Activated CD4-positive, alpha-beta T cell treated with anti-CD3 and anti-CD28 coated beads, Interleukin-2, amount 50 U/mL, for 16 hours (primary cell): ENCODE measurements at regions not wholly inside any gene's neighbourhood (a gene's known extent, or its start where the extent isn't known, plus 50 kb on each side); places are given as distances from the start of the nearest gene placed in this dataset.
"Not testable (repeated sequence)": the region's sequence is repeated elsewhere in the genome, so short reads cannot be mapped to it uniquely, and the experiment has no call there.

Experiments
- DNase-seq: peaks from one replicate; pipeline ENCODE4 v3.0.0-alpha.2; 2020

DNA sequence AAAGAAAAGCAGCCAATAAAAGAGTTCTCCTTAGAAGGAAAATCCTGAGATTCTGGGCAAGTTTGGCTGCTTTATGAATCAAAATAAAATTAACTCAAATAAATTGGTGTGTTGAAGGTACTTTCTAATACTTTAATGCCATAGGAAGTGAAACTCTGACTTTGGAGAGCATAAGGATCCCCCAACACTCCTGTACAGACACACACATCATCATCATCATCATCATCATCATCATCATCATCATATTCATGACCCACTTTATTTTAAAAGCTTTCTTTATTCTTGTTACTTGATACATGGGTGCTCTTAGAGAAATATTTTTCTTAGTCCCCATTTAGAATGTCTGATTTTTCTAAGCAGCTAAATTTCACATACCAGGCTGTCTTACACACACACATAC lies 283.1 kb upstream of the CYRIA start:
- DNase-seq, result no peak

DNA sequence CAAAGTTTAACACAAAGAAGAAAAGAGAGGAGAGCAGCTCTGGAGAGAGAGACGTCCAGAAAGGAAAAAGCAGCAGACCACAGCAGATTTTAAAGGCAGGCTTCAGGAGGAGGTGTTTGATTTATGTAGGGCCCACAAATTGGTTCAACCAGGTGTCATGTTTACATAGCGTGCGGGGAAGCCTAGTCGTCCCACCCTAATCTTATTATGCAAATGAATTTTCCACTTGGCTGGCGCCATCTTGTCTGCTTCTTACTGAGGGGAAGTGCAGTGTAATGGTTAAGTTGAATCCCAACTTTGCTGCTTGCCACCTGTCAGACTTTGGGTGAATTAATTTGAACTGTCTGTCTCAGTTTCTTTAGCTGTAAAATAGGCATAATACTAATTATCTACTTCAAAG lies 282.4 kb upstream of the CYRIA start:
- DNase-seq, result no peak

DNA sequence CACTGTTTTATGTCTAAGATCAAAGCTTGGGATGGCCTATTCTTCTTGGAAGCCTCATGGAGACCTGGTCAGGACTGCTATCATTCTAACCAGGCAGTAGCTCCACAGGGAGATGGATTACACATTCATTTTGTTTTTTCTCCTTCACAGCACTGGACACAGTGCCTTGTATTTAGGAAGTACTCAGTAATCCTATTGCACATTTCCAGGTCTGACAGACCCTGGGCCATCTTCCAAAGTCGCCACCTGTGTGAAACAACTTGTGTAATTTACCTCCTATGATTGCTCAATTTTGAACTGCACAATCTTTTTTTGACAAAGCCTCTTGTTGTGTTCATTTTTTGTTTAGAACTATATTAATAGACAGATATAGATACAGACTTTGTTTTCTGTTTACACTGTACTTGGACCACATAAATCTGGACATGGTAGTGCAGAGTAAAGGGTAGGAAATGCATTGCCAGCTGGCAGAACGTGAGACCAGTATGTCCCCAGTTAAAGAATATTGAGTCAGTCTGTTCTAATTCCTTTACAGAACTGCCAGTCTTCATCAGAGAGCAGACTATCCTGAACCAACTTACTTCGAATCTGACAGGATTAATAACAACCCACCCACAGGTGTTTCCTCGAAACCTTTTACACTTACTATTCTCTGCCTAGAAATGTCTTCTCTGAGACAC lies 277.8 kb upstream of the CYRIA start:
- DNase-seq, result no peak

DNA sequence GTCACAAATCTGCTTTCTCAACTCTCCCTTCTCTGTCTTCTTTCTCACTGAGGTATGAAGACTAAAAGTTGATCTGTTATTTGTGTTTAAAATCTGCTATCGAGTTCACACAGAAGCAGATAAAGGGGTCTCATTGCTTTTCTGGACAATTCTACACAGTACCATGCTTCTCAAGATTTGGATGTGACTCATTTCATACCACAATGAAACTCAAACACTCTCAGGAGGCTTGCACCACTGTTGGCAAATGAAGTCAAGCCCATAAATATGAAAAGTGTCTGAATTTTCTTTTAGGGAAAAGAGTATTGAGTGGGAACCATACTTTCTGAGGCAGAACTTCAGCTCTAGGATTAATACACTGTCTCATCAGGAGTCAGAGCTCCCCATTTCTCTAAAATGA lies 274.6 kb upstream of the CYRIA start:
- DNase-seq, result no peak

DNA sequence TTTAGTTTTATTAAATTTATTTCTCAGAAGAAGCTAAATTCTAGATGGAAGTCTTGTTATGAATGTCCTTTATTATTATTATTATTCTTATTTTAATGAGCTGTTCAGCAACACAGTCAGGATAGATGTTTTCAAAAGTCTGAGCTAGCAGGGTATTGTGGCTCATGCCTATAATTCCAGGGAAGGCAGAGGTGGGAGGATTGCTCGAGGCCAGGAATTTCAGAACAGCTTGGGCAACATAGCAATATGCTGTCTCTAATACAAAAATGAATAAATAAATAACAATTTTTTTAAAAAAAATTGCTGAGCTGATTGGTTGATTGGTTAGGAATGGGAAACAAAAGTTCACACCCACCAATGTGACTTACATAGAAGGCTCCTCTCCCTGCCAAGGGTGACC lies 274.1 kb upstream of the CYRIA start:
- no peak for DNase-seq

DNA sequence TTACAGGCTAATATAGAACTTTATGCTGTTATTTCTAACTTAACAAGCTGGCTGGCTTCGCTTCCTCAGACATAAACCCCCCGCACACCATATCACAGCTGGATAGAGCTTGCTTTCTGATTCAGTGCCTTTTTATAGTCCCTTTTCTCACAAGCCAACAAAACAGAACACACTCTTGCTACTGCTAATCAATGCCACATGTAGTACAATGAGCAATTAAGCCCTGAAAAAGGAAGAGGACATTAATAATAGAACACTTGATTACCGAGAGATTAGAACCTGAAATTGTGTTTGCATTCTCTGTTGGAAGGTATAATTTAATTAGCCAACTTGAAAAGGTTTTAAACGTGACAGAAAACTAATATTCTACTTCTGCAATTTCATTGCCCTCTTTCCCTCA lies 267.7 kb upstream of the CYRIA start:
- no peak for DNase-seq

DNA sequence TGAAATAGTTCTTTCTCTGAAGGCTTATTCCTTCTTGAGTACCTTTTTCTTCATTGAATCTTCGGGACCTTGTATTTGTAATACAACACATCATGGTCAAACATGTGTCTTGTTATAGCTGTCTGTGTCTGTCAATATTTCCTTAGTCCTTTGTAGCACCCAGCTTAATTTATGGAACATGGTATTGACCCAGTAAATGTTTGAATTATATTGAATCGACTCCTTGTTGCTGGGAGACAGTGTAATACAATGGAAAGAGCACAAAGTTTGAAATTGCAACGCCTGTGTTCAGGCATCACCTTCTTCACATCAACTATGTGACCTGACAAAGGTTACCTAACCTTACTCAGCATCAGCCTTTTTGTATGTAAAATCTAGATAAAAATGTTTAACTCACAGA lies 267.2 kb upstream of the CYRIA start:
- DNase-seq, result no peak

DNA sequence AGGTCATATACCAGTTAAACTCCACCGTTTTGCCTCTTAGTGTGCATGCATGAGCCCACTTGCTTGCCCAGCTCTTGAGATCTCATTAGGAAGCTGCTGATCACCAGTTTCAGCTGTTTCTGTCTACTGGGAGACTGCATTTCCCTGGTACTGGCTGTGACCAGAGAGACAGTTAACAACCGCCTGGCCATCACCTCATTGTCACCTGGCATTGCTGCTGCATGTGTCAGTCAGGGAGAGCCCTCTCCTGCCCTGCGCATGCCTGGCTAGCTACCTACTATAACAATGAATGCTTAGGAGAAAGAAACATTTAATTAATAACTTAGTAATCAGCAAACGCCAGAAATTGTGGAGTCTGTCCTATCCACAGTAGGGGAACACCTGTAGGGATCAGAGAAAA lies 265.8 kb upstream of the CYRIA start:
- no peak for DNase-seq

DNA sequence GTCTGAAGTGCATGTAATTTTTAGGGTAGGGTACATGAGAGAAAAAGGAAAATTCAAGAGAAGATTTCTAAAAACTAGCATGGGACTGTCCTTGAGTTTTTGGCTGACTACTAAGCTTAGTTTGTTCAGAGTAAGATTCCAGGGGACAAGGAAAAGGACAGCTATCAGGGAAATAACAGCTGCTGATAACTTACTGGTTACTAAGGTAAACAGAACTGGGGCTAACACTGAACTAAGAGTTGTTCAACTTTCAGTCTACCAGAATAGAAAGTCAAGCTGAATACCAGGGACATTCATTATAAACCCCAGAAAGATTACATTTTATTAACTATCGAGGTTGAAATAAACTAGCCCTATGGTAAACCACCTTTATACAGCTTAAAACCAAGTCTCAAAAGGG lies 261.8 kb upstream of the CYRIA start:
- DNase-seq, result no peak

DNA sequence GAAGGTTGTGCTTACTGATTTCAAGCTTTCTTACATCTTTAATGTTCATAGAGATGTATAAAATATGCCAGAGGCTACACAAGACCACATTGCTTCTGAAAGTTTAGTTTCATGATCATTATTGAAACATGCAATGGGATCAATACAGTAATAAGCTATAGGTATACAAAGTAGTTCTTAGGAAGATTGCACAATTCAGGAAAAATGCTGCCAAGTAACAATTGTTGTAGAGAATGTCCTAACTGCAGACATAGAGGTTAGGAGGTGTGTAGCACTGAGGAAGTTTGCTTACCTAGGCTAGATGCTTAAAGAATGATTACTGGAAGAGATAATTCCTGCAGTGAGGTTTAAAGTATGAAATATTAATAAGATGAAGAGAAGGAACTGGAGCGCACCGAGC lies 259.5 kb upstream of the CYRIA start:
- no peak for DNase-seq

DNA sequence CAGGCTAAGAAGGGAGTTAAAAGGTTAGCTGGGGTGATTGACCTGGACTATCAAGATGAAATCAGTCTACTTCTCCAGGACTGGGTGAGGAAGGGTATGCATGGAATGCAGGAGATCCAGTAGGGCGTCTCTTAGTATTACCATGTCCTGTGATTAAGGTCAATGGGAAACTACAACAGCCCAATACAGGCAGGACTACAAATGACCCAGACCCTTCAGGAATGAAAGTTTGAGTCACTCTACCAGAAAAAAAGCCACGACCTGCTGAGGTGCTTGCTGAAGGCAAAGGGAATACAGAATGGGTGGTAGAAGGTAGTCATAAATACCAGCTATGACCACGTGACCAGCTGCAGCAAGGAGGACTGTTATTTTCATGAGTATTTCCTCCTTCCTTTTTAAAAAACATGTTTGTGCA lies 249.7 kb upstream of the CYRIA start:
- not testable (repeated sequence) for DNase-seq

DNA sequence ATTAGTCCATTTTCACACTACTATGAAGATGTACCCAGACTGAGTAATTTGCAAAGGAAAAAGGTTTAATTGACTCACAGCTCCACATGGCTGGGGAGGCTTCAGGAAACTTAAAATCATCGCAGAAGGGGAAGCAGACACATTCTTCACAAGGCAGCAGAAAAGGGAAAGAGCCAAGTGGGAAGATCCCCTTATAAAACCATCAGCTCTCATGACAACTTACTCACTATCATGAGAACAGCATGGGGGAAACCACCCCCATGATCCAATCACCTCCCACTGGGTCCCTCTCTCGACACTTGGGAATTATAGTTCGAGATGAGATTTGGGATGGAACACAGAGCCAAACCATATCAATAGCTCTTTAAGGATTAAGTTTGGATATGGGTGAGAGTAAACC lies 246.1 kb upstream of the CYRIA start:
- DNase-seq, result no peak

DNA sequence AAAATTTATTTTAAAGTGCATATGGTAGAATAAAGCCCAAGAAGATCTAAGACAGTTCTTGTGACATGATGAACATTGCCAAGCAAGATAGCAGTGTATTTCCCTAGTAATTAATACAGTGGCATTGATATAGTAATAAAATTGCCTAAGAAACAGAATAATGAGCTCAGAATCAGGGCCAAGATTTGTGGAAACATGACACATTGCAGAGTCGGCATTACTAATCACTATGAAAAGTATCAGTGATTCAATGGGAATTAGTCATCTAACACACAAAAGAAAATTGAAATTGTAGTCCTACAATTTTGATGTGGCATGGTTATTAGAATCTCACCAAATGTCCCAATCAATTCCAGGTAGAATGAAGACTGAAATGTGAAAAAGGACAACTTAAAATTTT lies 243.0 kb upstream of the CYRIA start:
- DNase-seq, result no peak

DNA sequence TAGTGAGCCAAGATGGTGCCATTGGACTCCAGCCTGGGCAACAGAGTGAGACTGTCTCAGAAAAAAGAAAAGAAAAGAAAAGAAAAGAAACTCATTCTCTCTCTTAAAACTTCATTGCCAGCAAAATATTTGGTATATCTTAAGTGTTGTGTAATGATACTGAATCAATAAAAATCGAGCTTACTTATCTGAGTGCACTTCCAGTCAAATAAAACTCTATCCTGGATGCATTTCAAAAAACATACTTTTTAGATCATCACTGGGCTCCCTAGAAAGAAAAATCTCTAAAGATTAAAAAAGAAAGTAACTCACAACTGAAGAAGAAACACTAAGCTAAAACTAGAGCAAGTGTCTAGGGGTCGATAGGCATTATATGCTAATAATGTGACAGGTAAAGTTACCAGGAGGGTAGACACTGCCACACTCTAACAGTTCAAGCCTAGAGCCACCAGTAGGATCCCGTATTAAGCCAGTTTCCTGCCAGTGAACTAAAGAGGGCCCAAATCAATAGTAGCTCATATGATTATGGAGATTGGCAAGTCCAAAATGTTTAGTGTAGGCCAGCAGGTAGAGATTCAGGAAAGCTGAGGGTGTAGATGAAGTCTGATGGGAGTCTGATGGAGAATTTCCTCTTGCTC lies 242.1 kb upstream of the CYRIA start:
- DNase-seq, result no peak

DNA sequence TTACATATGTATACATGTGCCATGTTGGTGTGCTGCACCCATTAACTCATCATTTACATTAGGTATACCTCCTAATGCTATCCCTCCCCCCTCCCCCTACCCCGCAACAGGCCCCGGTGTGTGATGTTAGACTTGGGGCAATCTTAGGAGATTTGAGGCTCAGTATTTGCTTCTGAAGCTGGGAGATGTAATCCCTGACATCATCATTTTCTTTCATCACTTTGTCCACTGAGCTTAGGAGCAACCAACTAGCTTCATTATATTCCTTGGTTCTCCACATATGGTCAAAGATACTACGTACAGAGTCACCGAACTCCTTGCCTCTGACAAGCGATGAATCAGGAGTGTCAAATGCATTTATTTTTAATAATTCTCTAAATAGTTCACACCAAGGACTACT lies 239.7 kb upstream of the CYRIA start:
- not testable (repeated sequence) for DNase-seq

DNA sequence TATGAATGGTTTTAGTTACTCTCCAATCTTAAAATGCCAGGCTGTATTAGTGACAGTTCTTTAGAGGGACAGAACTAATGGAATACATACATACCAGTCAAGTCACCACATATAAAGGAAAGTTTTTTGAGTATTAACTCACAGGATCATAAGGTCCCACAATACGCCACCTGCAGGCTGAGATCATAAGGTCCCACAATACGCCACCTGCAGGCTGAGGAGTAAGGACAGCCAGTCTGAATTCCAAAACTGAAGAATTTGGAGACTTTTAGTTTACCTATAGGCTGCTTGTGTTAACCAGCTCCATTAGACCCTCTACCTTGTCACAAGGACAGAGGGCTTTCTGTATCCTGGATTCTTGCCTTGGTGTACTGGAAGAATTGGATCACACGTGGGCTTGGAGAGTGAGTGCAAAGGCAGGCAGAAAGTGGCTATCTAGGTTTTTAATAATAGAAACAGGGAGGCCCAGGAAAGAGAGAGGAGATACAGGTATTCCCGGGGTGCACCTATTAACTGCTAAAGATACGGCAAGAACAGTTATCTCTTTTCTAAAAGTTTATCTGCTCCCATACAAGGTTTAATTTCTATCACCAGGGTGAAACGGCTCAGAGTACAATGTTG lies 234.9 kb upstream of the CYRIA start:
- DNase-seq, result peak; percentile 7

DNA sequence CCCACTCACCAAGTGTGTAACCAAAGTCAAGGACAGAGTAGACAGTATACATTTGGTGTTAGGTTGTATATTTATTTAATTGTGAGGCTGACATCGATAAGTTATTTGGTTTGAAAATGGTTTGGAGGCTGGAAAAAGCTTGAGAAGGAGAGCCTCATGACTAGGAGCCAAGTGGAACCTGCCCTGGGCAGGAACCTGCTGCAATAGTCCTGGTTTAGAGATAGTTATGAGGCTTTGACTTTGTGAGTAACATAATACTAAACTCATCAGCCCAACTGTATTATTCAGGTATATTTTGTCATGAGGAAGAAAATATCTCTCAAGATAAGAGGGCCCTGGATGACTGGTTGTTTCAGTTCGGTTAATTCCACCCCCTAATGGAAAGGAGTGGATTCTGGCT lies 234.3 kb upstream of the CYRIA start:
- no peak for DNase-seq

DNA sequence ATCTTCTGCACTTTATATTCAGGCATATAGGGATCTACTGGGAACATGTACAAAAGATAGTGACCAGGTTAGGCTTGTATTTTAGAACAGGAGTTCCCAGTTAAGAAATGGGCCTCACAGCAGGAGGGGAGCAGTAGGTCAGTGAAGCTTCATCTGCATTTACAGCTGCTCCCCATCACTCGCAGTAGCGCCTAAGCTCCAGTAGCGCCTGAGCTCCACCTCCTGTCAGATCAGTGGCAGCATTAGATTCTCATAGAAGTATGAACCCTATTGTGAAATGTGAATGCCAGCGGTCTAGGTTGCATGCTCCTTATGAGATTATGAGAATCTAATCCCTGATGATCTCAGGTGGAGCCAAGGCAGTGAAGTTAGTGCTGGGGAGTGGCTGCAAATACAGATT lies 224.4 kb upstream of the CYRIA start:
- DNase-seq, result no peak

DNA sequence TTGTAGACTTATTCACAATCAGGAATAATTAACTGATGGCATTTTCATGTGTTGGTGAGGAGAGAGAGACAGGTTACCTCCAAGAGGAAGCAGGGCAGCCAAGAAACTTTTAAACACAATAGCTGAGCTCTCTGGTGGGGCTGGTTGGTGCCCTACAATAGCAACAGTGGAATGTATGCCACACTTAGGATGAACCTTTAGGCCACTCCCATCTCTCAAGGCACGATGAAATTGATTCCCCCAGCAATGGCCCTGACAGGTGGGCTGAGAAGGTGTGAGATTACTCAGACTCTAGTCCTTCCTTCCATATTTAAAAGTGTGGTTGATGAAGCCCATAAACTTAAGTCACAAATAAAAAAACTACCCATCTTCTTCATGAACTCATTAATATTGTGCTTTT lies 219.4 kb upstream of the CYRIA start:
- DNase-seq, result no peak

DNA sequence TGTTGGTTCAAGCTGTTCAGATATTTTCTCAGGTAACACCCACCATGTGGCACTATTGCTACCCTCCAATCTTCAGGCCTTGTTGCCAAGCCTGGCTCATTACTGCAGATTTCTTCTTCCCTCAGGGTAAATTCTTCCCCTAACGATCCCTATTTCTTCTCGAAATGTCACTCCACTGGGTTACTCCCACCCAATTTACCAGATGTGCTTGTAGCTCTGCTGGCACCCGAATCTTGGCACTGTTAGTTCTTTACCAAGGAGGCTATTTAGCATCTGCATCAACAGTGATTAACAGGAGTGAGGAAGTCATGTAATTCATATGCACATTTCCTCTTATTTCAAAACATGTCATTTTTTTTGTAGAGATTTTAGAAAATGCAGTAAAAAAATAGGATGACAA lies 217.1 kb upstream of the CYRIA start:
- no peak for DNase-seq

DNA sequence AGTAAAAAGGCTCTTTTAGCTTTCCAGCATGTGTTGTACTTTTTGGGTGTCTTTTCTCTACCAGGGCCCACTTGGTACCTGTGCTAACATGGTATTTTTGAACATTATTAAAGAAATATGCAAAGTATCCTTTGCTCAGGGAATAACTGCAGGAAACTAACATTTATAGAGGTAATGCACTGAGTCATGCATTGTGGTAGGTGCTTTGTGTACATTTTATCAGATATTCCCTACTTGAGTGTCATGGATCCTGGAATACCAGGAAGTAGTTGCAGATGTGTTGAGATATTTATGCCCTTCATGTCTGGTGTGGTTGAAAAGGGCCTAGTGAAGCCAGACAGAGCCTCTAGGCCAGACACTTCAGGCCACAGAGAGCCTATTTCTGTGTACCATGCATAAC lies 215.5 kb upstream of the CYRIA start:
- no peak for DNase-seq

DNA sequence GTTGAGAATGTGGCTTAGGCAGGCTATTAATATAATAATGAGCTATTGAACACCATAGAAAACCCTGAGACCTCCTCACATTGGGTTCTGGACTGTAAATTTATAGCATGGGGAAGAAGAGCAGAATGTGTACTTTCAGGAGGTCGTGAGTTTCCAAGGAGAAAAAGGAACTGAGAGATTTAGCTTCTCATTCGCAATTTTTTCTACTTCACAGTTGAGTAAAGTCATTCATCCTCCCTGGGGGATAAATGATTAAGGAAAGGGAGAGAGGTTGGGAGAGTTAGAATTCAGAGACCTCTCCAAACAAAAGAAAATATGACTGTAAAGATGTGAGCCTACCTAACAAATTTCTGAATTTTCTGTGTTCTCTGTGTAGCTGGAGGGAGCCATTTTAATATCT lies 205.8 kb upstream of the CYRIA start:
- DNase-seq, result no peak

DNA sequence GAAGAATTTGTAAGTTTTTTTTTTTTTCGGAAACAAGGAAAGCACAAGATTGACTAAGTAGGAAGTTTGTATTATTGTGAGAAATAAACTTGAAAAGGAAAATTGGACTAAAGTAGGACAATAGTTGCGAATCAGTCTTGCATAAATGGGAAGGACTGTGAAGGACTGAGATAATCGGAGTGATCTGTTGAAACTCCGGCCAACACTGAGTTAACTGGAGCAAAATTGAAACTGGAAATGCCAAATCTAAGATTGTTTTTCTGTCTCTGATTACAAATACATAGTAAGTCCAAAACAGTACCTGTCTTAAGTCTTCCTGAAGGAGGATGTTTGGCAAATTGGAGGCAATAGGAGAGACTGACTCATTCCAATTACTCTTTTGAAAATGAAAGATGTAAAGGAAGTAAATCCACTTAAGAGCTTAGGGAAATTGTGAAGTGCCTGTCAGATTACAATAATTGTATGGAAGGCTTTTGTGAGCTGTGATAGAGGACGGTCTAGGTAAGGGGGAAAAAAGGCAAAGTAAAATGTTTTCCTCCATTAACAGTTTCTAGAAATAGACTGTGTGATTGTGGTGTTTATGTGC lies 204.9 kb upstream of the CYRIA start:
- DNase-seq, result no peak

DNA sequence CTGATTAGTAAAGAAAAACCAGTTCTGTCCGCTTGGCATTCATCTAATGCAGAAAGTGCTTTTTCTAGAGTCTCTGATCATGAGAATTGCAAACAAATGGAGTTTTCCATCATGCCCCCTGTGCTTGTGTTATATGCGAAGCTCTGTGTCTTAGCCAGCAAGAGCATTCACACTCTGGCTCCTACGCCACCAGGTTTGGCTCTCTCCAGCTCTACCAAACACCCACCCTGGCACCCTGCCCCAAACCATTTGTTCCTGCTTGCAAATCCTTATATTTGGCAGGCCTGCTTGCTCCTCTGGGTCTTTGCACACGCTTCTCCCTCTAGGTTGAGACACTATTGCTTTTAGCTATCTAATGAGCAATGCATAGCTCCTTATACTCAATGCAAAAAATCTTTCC lies 204.1 kb upstream of the CYRIA start:
- DNase-seq, result no peak
